Stimulated activated CD4-positive, alpha-beta T cell treated with anti-CD3 and anti-CD28 coated beads, Interleukin-12 subunit alpha, Interleukin-12 subunit beta, amount 100 ng/mL, for 48 hours (primary cell): ENCODE measurements at regions not wholly inside any gene's neighbourhood (a gene's known extent, or its start where the extent isn't known, plus 50 kb on each side); places are given as distances from the start of the nearest gene placed in this dataset.
"Not testable (repeated sequence)": the region's sequence is repeated elsewhere in the genome, so short reads cannot be mapped to it uniquely, and the experiment has no call there.

Source experiments
- DNase-seq, 3 donors: peaks; one replicate each; pipeline ENCODE4 v3.0.0-alpha.2; 2020; ENCODE audit warnings: low read depth in 2 of 3, low spot score in 1 of 3

- no peak for DNase-seq
Observed at GRCh38 chr7:49479441-49479840, 294.0 kb upstream of the VWC2 start.

GRCh38 chr7:49479936-49480544 lies 293.4 kb upstream of the VWC2 start:
- DNase-seq = no peak

- DNase-seq = no peak
Observed at GRCh38 chr7:49481075-49481474, 292.4 kb upstream of the VWC2 start.

GRCh38 chr7:49483142-49483541 lies 290.3 kb upstream of the VWC2 start:
- no peak for DNase-seq

GRCh38 chr7:49486974-49487829 lies 286.2 kb upstream of the VWC2 start:
- no peak for DNase-seq

- no peak for DNase-seq
Observed at GRCh38 chr7:49487830-49488140, 285.7 kb upstream of the VWC2 start.

- DNase-seq = no peak
Observed at GRCh38 chr7:49488573-49488972, 284.9 kb upstream of the VWC2 start.

- no peak for DNase-seq
Observed at GRCh38 chr7:49497471-49497870, 276.0 kb upstream of the VWC2 start.

- DNase-seq = no peak
Observed at GRCh38 chr7:49500741-49501140, 272.7 kb upstream of the VWC2 start.

GRCh38 chr7:49507206-49507605 lies 266.2 kb upstream of the VWC2 start:
- not testable (repeated sequence) for DNase-seq

GRCh38 chr7:49513911-49514310 lies 259.5 kb upstream of the VWC2 start:
- no peak for DNase-seq

GRCh38 chr7:49520951-49521350 lies 252.5 kb upstream of the VWC2 start:
- no peak for DNase-seq

GRCh38 chr7:49522111-49522510 lies 251.3 kb upstream of the VWC2 start:
- DNase-seq = no peak

- DNase-seq = no peak
Observed at GRCh38 chr7:49523870-49524269, 249.6 kb upstream of the VWC2 start.

GRCh38 chr7:49527182-49527581 lies 246.3 kb upstream of the VWC2 start:
- no peak for DNase-seq

- DNase-seq = no peak
Observed at GRCh38 chr7:49530481-49530880, 243.0 kb upstream of the VWC2 start.

GRCh38 chr7:49563693-49564378 lies 209.6 kb upstream of the VWC2 start:
- no peak for DNase-seq

GRCh38 chr7:49564379-49564714 lies 209.1 kb upstream of the VWC2 start:
- DNase-seq = no peak

GRCh38 chr7:49577576-49577975 lies 195.9 kb upstream of the VWC2 start:
- no peak for DNase-seq

- DNase-seq = no peak
Observed at GRCh38 chr7:49579408-49579807, 194.0 kb upstream of the VWC2 start.

- no peak for DNase-seq
Observed at GRCh38 chr7:49580000-49580399, 193.4 kb upstream of the VWC2 start.

- no peak for DNase-seq
Observed at GRCh38 chr7:49580761-49581160, 192.7 kb upstream of the VWC2 start.
